NT2/D1 (cell line): ENCODE measurements at regions not wholly inside any gene's neighbourhood (a gene's known extent, or its start where the extent isn't known, plus 50 kb on each side); places are given as distances from the start of the nearest gene placed in this dataset.

Experiments
- SUZ12 ChIP-seq: IDR thresholded peaks from 2 replicates; pipeline ENCODE4 v1.6.1; 2011; ENCODE audit not compliant: insufficient read length, insufficient read depth; ENCODE audit errors: extremely low read depth
- YY1 ChIP-seq: IDR thresholded peaks from 2 replicates; pipeline ENCODE4 v1.6.1; 2011; ENCODE audit not compliant: insufficient read length, insufficient read depth
- ZNF274 ChIP-seq: IDR thresholded peaks from 2 replicates; pipeline ENCODE4 v1.6.1; 2011; ENCODE audit warnings: mild to moderate bottlenecking, low read depth, low read length

- TF ChIP-seq ZNF274 (no peak), YY1 (no peak), SUZ12 (no peak)
These were observed 58.1 kb upstream of the HOPX start for GRCh38 chr4:56739066-56739777.
